ENCODE measurements at regions not wholly inside any gene's neighbourhood (a gene's known extent, or its start where the extent isn't known, plus 50 kb on each side); places are given as distances from the start of the nearest gene placed in this dataset.

GRCh38 chr2:194294156-194294555 is 1362.9 kb upstream of the SLC39A10 start:
- no peak for TF ChIP-seq POLR2AphosphoS5 (IDR thresholded peaks at IDR 0.05)
- no peak for TF ChIP-seq CTCF (IDR thresholded peaks at IDR 0.05)
- TF ChIP-seq EP300 (IDR thresholded peaks at IDR 0.05): no peak
- TF ChIP-seq POLR2A (IDR thresholded peaks at IDR 0.05): no peak

Measured in sigmoid colon (tissue), 4 donors.